Hepatocyte (in vitro differentiated cells): ENCODE measurements at regions not wholly inside any gene's neighbourhood (a gene's known extent, or its start where the extent isn't known, plus 50 kb on each side); places are given as distances from the start of the nearest gene placed in this dataset.
"Not testable (repeated sequence)": the region's sequence is repeated elsewhere in the genome, so short reads cannot be mapped to it uniquely, and the experiment has no call there.

Source experiments
- DNase-seq: peaks from one replicate; pipeline ENCODE4 v3.0.0-alpha.2; 2016; ENCODE audit warnings: low spot score
- H2AFZ ChIP-seq: fragments of 200-600 bp; sonication (generic); 2 replicates; pipeline ENCODE4 v1.6.0; 2016; ENCODE audit warnings: antibody characterized with exemption, mild to moderate bottlenecking
- H3K27ac ChIP-seq: fragments of 200-600 bp; sonication (generic); 2 replicates; pipeline ENCODE4 v1.5.1; 2016; ENCODE audit warnings: mild to moderate bottlenecking
- H3K27me3 ChIP-seq: fragments of 200-600 bp; sonication (generic); 2 replicates; pipeline ENCODE4 v1.6.1; 2016
- H3K36me3 ChIP-seq: fragments of 200-600 bp; sonication (generic); replicated peaks from 2 replicates; pipeline ENCODE4 v1.5.1; 2016; ENCODE audit warnings: low read depth; ENCODE audit not compliant: insufficient read depth
- H3K4me1 ChIP-seq: fragments of 200-600 bp; sonication (generic); 2 replicates; pipeline ENCODE4 v1.5.1; 2016; ENCODE audit warnings: mild to moderate bottlenecking, moderate library complexity; ENCODE audit not compliant: insufficient read depth
- H3K4me2 ChIP-seq: fragments of 200-600 bp; sonication (generic); 2 replicates; pipeline ENCODE4 v1.6.0; 2016
- H3K4me3 ChIP-seq: fragments of 200-600 bp; sonication (generic); 2 replicates; pipeline ENCODE4 v1.5.1; 2016; ENCODE audit warnings: mild to moderate bottlenecking
- H3K79me2 ChIP-seq: fragments of 200-600 bp; sonication (generic); 2 replicates; pipeline ENCODE4 v1.6.0; 2017; ENCODE audit warnings: mild to moderate bottlenecking
- H3K9me2 ChIP-seq: fragments of 200-600 bp; sonication (generic); replicated peaks from 2 replicates; pipeline ENCODE4 v1.6.0; 2017; ENCODE audit warnings: mild to moderate bottlenecking; ENCODE audit not compliant: insufficient read depth
- H3K9me3 ChIP-seq: fragments of 200-600 bp; sonication (generic); 2 replicates; pipeline ENCODE4 v1.5.1; 2016; ENCODE audit warnings: low read depth, mild to moderate bottlenecking
- H4K20me1 ChIP-seq: fragments of 200-600 bp; sonication (generic); 2 replicates; pipeline ENCODE4 v1.6.0; 2016; ENCODE audit warnings: mild to moderate bottlenecking; ENCODE audit not compliant: insufficient read depth, poor library complexity, severe bottlenecking
- CTCF ChIP-seq: fragments of 200-600 bp; sonication (generic); IDR thresholded peaks from 2 replicates; pipeline ENCODE4 v1.5.1; 2016; ENCODE audit warnings: antibody characterized with exemption, mild to moderate bottlenecking; ENCODE audit not compliant: poor library complexity
- EZH2 ChIP-seq: fragments of 200-600 bp; sonication (generic); IDR thresholded peaks from 2 replicates; pipeline ENCODE4 v1.6.1; 2016; ENCODE audit warnings: antibody characterized with exemption, mild to moderate bottlenecking, borderline replicate concordance
- EZH2phosphoT487 ChIP-seq: fragments of 200-600 bp; sonication (generic); IDR thresholded peaks from one replicate; pipeline ENCODE4 v1.6.1; 2018; ENCODE audit warnings: antibody characterized with exemption, mild to moderate bottlenecking, low read depth, moderate library complexity; ENCODE audit not compliant: unreplicated experiment, severe bottlenecking
- WGBS: methylation state at CpG from one replicate; pipeline ENCODE4 v1.1.6; 2016; ENCODE audit warnings: low lambda C conversion rate; ENCODE audit errors: missing lambda C conversion rate; 5-methylcytosine and 5-hydroxymethylcytosine counted together

- Histone ChIP-seq H3K9me2 (no peaks in the 10 kb centered on the region), H3K27ac (no peak overlapping the region), H3K36me3 (no peaks in the 10 kb centered on the region), H3K4me3 (no peak overlapping the region), H3K9me3 (no peaks in the 10 kb centered on the region), H3K4me2 (no peak overlapping the region), H2AFZ (no peak overlapping the region), H3K27me3 (no peaks in the 10 kb centered on the region), H3K4me1 (no peaks in the 10 kb centered on the region), H4K20me1 (no peaks in the 10 kb centered on the region), H3K79me2 (no peaks in the 10 kb centered on the region)
- 92% methylated on average over 16 of the region's 16 CpGs for WGBS
- TF ChIP-seq CTCF (no peak), EZH2phosphoT487 (no peak), EZH2 (no peak)
- DNase-seq, result no peak
Measured at GRCh38 chr10:130973127-130973839, 338.2 kb downstream of the TCERG1L start.

- no peak for TF ChIP-seq EZH2
- no peak for TF ChIP-seq CTCF
- no peak for TF ChIP-seq EZH2phosphoT487
- 93% methylated on average over 8 of the region's 8 CpGs for WGBS
- no peak for DNase-seq
Measured at GRCh38 chr10:130974166-130974565, 337.4 kb downstream of the TCERG1L start.

GRCh38 chr10:130975351-130975750, 336.2 kb downstream of the TCERG1L start:
- 93% methylated on average over 9 of the region's 9 CpGs for WGBS
- not testable (repeated sequence) for H3K27me3 ChIP-seq, H4K20me1 ChIP-seq, H3K36me3 ChIP-seq, H3K9me3 ChIP-seq, H3K27ac ChIP-seq, H3K4me3 ChIP-seq, DNase-seq, H3K4me1 ChIP-seq, H3K79me2 ChIP-seq, H3K4me2 ChIP-seq, H3K9me2 ChIP-seq, H2AFZ ChIP-seq

More at GRCh38 chr10:130974166-130974565, 337.4 kb downstream of the TCERG1L start:
- Histone ChIP-seq H3K4me3 (no peak overlapping the region), H4K20me1 (no peaks in the 10 kb centered on the region), H3K27me3 (no peaks in the 10 kb centered on the region), H3K36me3 (no peaks in the 10 kb centered on the region), H3K79me2 (no peaks in the 10 kb centered on the region), H3K4me2 (no peak overlapping the region), H3K9me2 (no peaks in the 10 kb centered on the region), H3K27ac (no peak overlapping the region), H3K9me3 (no peaks in the 10 kb centered on the region), H2AFZ (no peak overlapping the region), H3K4me1 (no peaks in the 10 kb centered on the region)

- Histone ChIP-seq H3K27ac (no peak overlapping the region), H3K4me3 (no peak overlapping the region), H3K9me3 (no peaks in the 10 kb centered on the region), H3K79me2 (no peaks in the 10 kb centered on the region), H2AFZ (no peak overlapping the region), H3K9me2 (no peaks in the 10 kb centered on the region), H3K36me3 (no peaks in the 10 kb centered on the region), H4K20me1 (no peaks in the 10 kb centered on the region), H3K4me1 (no peaks in the 10 kb centered on the region), H3K27me3 (no peaks in the 10 kb centered on the region), H3K4me2 (no peak overlapping the region)
- 100% methylated on average over 1 of the region's 1 CpG for WGBS
- no peak for DNase-seq
- TF ChIP-seq EZH2phosphoT487 (no peak), EZH2 (no peak), CTCF (no peak)
Measured at GRCh38 chr10:130982802-130983201, 328.7 kb downstream of the TCERG1L start.
